ENCODE measurements at regions not wholly inside any gene's neighbourhood (a gene's known extent, or its start where the extent isn't known, plus 50 kb on each side); places are given as distances from the start of the nearest gene placed in this dataset.

DNA sequence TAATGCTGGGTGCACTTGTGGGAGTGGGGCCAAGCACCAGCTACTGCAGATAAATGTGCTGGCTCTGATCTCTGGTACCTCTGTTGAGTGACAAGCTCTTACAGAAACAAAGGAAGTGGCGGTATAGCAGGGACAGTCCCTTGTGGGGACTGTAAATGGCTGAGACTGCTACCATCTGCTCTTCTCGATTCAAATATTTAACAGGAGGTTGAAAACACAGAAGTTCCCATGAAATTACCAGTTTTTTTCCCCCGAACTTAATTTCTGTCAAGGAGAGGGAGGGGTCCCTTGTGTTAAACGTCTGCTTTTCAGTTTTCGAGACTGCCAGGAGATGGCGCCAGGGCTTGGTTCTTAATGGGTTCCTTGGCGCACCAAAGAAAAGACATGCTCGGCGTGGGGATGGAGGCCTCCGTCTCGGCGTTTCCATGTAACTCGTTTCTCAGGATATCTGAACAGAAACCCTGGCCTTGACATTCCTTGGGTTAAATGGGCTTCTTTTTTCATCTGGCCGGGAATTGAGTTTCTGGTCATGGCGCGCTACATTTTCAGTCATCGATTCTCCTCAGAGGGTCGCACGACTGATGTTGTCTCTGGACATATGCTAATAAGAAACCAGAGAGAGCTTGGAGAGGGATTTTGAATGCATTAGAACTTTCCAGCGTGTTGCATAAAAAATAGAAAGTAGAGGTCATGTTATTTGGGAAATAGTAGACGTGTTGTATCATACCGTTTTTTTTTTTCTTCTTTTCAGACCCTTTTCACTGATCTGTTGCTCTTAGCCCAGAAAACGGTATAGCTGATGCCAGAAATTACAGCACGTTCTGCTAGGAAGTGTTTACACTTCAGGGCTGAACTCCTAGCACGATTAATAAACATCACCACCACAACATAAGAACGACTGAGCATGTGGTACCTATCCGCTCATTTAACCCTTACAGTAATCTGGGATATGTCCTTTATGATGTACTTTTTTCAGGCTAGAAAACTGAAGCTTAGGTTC is 64.0 kb downstream of the CARTPT start:
- Histone ChIP-seq H3K9me3 (no peaks in the 10 kb centered on the region), H3K4me1 (peaks cover 5% of the 10 kb centered on the region), H3K27me3 (ENCODE audit: insufficient read depth in 3 of 3, low read length in 2 of 3) (no peaks in the 10 kb centered on the region), H3K4me3 (peak overlapping the region; percentile 54), H3K36me3 (ENCODE audit: insufficient read depth in 1 of 2, low read depth in 1 of 2) (no peaks in the 10 kb centered on the region), H3K27ac (no peak overlapping the region)
- ATAC-seq = peak; percentile 61 to 95 (median 76)
- 13 to 23% (median 16%) methylated on average over 27 of the region's 27 CpGs for WGBS, 3 donors
- intact Hi-C loops (cut with DNase I) = loop anchor here (1.0 to 10.0 kb wide), 4 partner anchors 232 to 524 kb away; no protein-coding TSS in a partner anchor
- TF ChIP-seq, protein P1, sequence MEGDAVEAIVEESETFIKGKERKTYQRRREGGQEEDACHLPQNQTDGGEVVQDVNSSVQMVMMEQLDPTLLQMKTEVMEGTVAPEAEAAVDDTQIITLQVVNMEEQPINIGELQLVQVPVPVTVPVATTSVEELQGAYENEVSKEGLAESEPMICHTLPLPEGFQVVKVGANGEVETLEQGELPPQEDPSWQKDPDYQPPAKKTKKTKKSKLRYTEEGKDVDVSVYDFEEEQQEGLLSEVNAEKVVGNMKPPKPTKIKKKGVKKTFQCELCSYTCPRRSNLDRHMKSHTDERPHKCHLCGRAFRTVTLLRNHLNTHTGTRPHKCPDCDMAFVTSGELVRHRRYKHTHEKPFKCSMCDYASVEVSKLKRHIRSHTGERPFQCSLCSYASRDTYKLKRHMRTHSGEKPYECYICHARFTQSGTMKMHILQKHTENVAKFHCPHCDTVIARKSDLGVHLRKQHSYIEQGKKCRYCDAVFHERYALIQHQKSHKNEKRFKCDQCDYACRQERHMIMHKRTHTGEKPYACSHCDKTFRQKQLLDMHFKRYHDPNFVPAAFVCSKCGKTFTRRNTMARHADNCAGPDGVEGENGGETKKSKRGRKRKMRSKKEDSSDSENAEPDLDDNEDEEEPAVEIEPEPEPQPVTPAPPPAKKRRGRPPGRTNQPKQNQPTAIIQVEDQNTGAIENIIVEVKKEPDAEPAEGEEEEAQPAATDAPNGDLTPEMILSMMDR (IDR thresholded peaks at IDR 0.05) = peak; percentile 64
- DNase-seq = peak; percentile 76 to 86

GRCh38 chr5:71783891-71784290 is 64.8 kb downstream of the CARTPT start:
- H3K27ac ChIP-seq = no peak overlapping the region
- TF ChIP-seq, protein P1 (IDR thresholded peaks at IDR 0.05) = no peak
- no peaks in the 10 kb centered on the region for H3K27me3 ChIP-seq (ENCODE audit: insufficient read depth in 3 of 3, low read length in 2 of 3)
- ATAC-seq = no peak
- DNase-seq = no peak
- H3K36me3 ChIP-seq (ENCODE audit: insufficient read depth in 1 of 2, low read depth in 1 of 2) = no peaks in the 10 kb centered on the region
- H3K9me3 ChIP-seq = no peaks in the 10 kb centered on the region
- intact Hi-C loops (cut with DNase I) = loop anchor here (5.0 to 10.0 kb wide), 3 partner anchors 231 to 523 kb away; no protein-coding TSS in a partner anchor
- H3K4me1 ChIP-seq = peaks cover 5% of the 10 kb centered on the region
- no peak overlapping the region for H3K4me3 ChIP-seq
- 78 to 89% (median 88%) methylated on average over 6 of the region's 6 CpGs for WGBS, 3 donors

GRCh38 chr5:71786337-71787055 is 67.4 kb downstream of the CARTPT start:
- DNase-seq (no peak), ATAC-seq (no peak)
- Histone ChIP-seq H3K36me3 (ENCODE audit: insufficient read depth in 1 of 2, low read depth in 1 of 2) (no peaks in the 10 kb centered on the region), H3K4me1 (peaks cover 5% of the 10 kb centered on the region), H3K4me3 (no peak overlapping the region), H3K27ac (no peak overlapping the region), H3K9me3 (no peaks in the 10 kb centered on the region), H3K27me3 (ENCODE audit: insufficient read depth in 3 of 3, low read length in 2 of 3) (no peaks in the 10 kb centered on the region)
- intact Hi-C loops (cut with DNase I) = loop anchor here in 1 of 2 donors (10.0 kb wide), 2 partner anchors 228 to 338 kb away; no protein-coding TSS in a partner anchor
- TF ChIP-seq, protein P1 (IDR thresholded peaks at IDR 0.05) = no peak
- 67 to 69% (median 68%) methylated on average over 8 of the region's 8 CpGs for WGBS, 3 donors

DNA sequence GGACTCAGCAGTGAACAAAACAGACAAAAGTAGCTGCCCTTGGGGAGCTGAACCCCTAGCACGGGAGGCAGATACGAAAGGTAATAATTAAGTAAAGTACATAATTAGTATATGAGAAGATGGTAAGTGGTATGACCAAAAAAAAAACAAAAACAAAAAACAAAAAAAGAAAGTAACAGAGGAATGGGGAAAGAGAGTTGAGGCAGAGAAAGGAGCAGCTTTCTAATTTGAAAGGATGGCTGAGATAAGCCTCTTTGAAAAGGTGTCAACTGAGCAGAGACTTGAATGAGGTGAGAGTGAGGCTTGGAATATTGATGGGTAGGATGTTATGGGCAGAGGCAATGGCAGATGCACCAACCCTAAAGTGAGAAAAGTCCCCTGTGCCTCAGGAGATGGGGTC is 69.7 kb downstream of the CARTPT start:
- H3K9me3 ChIP-seq = peaks cover 3% of the 10 kb centered on the region
- intact Hi-C loops (cut with DNase I) = loop anchor here in 1 of 2 donors (10.0 kb wide), 2 partner anchors 226 to 336 kb away; no protein-coding TSS in a partner anchor
- no peak for ATAC-seq
- DNase-seq = no peak
- H3K4me3 ChIP-seq = no peak overlapping the region
- TF ChIP-seq, protein P1 (IDR thresholded peaks at IDR 0.05) = no peak
- H3K36me3 ChIP-seq (ENCODE audit: insufficient read depth in 1 of 2, low read depth in 1 of 2) = no peaks in the 10 kb centered on the region
- 91 to 93% (median 93%) methylated on average over 2 of the region's 2 CpGs for WGBS, 3 donors
- no peaks in the 10 kb centered on the region for H3K27me3 ChIP-seq (ENCODE audit: insufficient read depth in 3 of 3, low read length in 2 of 3)
- H3K27ac ChIP-seq = no peak overlapping the region
- H3K4me1 ChIP-seq = no peaks in the 10 kb centered on the region
